NOMO-1 (cell line): ENCODE measurements at regions not wholly inside any gene's neighbourhood (a gene's known extent, or its start where the extent isn't known, plus 50 kb on each side); places are given as distances from the start of the nearest gene placed in this dataset.
"Not testable (repeated sequence)": the region's sequence is repeated elsewhere in the genome, so short reads cannot be mapped to it uniquely, and the experiment has no call there.

Source experiments
- DNase-seq, 2 experiments: peaks; one replicate each; lab custom pipeline; 2025; ENCODE audit not compliant: unreplicated experiment in 2 of 2; lab: John Stamatoyannopoulos, UW

DNA sequence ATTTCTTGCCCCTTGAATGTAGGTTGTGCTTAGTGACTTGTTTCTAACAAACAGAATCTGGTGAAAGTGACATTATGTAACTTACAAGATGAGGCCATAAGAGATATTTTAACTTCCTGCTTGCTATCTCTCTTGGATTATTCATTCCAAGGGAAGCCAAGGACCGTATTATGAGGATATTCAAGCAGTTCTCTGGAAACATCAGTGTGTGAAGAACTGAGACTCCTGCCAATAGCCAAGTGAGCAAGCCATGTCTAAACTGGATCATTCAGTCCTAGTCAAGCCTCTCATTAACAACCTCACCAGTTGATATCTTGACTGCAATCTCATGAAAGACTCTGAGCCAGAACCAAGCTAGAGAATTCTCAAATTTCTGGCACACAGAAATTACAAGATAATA, 765.1 kb upstream of the SLC8A1 start:
- no peak for DNase-seq

DNA sequence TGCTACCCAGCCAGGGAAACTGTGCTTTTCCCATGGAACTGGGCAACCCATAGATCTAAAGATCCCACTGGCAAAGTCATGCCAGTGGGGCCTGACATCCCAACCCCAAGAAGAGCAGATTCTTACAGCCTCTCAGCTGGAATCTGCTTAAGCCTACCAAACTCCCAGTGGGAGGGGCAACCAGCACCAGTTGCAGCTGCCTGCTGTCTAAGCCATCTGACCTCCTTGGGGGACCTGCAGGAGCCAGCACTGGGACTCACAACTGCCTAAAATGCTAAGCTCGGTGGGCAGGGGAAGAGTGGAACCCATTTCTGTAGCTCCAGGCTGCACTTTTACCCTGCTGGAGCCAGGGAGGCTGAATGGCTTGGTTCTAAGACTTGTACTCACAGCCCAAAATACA, 770.7 kb upstream of the SLC8A1 start:
- no peak for DNase-seq

DNA sequence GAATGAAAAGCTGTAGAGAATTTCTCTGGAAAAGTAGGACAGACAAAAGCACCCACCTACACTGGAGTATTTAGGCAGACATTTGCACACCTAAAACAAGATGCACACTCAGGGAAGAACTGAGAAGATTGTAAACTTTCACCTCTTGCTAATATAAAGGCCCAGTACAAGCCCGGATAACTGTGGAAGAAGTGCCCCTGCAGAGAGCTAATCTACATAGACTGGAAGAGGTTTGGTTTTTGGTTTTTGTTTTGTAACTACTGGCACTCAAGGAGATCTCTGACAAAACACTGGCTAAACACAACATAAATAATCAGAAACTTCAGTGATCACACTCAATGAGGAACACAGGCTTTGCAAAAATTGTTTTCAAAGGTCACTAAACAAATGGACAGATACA, 782.2 kb upstream of the SLC8A1 start:
- no peak for DNase-seq

DNA sequence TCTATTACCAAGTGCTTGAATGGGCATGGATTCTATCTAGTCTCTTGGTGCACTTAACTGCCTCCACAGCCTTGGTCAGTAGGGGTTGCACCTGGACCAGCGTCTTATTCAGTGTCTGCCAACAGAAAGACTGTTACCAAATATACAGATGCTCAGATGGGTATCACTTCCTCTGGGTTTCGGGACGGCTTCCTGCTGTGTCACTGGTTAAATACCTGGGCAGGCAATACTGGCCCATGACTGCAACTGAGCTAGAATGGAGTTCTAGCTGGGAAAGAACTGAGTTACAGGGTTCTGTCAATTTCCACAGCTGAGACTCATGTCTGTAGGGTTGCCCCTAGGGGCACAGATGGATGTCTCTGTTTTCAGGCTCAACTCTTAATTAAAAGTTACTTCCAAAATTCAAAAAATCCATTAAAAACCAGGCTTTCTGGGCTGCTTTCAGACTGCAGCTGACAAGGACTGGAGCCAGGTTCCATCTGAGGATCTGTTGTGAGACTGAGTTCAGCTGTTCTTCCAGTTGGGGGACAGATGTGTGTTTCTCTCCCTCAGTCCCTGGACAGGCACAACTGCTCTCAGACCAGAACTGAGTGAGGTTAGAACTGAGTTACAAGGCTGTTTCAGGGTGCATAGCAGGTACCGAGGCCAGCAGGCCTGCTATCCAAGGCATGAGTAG, 789.6 kb upstream of the SLC8A1 start:
- DNase-seq: no peak

DNA sequence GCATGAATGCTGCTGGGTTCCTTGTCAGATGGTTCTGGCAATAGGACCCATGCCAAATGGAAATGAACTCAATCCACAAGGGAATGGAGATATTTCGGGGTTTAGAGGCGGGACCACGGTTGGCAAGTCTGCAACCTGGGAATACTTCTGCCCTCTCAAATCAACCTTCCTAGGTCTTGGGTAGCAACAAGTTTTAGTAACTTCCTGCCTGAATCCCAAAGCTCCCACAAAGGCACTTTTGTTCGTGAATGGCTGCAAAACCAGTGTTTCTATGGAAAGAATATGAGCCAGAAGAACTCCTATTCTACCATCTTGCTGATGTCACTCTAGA, 790.1 kb upstream of the SLC8A1 start:
- DNase-seq: no peak

DNA sequence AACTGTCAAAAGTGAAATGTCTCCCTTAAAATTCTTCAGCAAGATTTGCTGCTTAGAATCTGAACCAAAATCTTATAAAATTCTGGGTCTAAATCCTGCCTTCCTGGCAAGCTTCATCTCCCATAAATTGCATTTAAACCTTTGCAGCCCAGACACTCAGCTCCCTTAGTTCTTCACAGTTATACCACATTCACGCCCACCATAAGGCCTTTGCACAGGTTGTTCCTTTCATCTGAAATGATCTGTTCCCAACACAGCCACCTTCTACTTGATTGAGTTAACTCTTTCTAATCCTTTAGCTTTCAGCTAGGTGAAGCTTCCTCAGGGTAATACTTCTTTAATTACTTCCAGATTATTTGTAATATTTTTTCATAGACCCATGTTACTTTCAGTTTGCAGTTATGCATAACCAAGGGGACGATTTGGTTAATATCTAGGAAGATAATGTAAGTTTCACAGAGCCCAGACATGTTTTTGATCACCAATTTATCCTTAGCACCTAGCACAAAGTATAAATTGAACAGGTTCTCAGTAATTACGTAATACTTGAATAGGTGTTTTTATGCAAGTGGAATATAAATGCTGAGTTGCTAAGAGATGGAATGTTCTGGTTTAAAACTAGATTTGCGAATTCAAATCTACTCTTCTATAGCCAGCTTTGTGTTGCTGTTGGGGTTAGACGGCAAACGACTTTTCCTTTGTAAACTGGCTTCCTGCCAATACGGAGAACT, 779.7 kb upstream of the PKDCC start:
- no peak for DNase-seq

DNA sequence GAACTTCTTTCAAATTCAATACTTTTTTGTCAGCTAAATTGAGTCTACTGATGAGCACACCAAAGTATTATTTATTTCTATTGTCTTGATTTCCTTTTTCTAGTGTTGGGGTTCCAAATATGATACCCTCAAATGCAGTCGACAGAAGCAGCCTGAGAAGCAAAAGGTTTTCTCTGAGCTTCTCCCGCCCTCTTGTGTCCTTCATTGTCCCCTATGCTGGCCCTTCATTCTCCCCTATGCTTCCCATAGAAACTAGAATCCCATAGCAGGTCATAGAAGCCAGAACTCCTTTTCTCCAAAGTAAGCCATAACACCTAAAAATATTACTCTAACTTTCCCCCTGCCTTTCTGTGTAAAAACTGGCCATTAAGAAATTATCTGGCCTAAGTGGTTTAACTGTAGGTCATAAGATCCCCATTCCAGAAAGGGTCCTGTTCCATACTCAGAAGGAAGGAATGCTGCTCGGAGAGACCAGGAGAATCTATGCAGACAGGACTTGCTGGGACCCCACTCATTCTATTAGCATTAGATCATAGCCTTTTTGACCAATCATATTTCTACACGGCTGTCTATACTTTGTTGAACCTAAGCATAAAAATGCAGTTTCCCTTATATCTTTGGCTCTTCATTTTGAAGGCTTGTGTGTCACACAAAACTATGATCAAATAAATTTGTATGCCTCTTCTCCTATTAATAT, 764.6 kb upstream of the PKDCC start:
- no peak for DNase-seq

DNA sequence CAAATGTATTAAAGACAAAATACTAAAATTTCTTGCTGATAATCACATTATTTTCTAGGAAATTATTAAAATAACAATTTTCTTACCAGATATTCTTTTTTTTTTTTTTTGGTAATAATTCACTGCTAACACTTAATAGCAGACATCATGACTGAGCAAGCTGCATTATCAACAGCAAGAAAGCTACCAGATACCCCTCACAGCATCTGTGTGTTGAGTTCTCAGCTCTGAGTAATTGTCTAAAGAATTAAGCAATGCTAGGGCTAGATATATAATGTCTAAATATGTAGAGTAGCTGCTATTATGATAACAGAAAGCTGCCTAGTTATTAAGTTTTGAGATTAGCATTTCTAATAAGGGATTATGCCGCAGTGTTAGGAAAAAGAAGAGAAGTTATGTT, 754.3 kb upstream of the PKDCC start:
- DNase-seq: no peak

DNA sequence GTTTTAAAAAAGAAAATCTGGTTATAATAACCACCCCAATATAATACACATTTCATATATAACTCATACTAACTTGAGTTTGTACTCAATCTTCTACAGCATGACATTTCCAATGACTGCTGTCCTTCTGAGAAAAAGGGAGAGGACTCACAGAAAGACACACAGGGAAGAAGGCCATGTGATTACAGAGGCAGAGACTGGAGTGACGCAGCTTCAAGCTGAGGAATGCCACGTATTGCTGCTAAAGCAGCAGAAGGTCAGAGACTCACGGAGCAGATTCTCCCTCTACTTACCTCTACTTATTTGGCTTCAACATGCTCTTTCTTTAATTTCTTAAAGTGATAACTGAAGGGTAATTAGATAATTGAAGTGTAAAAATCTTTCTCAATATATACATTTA, 753.5 kb upstream of the PKDCC start:
- no peak for DNase-seq

DNA sequence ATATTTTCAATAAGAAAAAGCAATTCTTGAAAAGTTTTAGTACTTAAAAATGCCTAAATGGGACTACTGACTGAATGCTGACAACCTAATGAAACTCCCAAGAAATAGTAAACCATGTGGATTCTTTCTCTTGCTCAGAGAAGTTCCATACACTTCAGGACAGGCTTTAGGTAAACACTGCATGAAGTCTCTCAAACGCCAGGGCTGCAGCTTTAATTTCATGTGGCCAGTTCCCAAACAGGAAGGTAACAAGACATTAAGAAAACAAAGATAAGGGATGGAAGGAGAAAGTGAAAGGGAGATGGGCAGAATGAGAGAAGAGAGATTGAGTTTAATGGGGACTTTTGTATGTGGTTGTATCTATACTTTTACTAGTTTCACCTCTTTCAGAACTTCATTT, 734.7 kb upstream of the PKDCC start:
- DNase-seq: no peak

DNA sequence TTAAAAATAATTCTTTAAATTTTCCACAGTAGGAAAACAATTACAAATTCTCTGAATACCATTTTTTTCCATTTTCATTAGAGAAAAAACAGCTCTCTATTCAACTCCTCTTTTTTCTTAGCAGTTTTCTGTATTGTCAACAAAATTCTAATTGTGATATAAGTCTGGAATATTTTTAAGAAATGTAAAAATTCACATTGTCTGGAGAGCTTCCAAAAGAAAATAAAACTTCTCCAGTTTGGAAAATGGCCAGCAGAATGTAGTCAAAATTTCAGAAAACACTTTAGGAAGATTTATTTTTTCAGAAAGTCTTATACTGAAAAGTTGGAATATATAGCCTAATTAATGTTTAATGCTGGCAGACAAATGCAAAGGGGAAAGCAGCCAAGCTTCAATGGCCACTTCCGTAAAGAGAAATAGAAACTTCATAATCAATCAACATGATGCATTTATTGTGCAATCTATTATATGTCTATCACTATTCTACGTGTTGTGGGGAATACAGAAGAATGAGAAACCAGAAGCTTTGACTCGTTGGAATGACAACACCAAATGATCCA, 733.2 kb upstream of the PKDCC start:
- DNase-seq: peak in 1 of 2 experiments; percentile 18

DNA sequence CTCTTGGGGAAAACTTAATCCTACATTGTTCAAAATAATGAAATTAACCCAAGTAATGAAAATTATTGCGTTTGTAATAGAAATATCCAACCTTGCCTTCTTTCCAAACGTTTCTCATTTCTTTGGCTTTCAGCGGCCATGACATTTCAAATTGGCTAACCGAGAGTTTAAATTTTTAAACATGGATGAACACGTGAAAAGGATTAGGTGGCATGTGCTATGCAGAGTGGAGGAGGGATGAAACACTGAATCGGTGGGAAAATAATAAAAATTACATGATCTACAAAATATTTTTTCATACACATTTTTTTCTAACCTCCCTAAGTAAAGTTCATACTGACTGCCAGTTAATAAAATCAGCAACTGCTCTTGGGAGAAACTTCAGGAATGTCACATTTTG, 728.4 kb upstream of the PKDCC start:
- no peak for DNase-seq

DNA sequence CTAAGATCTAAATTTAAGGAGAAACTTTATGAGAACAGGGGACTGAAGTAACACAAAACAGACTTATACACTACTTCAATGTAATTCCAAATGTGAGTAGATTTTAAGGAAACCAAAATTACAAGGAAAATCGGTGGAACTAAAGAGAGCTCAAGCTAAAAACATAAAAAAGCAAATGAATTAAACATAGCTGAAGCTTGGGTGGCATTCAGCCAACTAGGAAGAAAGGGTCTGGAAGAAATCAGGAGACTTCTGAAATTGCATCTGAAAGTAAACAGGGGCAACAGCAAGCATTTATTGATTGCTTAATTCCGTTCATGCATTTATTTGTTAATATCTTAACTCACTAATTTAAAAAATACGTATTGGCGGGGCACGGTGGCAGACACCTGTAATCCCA, 727.3 kb upstream of the PKDCC start:
- DNase-seq: no peak

DNA sequence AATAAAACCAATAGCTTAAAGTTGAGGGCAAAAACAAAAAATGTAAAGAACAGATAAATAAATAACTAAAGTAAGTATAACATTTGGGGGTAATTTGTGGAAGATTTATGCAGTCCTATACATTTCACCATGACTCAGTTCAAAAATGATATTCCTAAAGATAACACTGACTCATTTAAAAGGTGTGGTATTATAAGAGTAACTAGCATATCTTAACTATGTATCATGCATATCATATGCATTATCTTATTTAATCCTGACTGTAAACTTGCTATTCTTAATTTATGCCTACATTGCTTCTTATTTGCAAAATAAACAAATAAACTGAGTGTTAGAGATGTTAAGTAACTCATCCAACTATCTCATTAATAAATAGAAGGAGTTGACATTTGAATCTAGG, 726.5 kb upstream of the PKDCC start:
- DNase-seq: no peak

DNA sequence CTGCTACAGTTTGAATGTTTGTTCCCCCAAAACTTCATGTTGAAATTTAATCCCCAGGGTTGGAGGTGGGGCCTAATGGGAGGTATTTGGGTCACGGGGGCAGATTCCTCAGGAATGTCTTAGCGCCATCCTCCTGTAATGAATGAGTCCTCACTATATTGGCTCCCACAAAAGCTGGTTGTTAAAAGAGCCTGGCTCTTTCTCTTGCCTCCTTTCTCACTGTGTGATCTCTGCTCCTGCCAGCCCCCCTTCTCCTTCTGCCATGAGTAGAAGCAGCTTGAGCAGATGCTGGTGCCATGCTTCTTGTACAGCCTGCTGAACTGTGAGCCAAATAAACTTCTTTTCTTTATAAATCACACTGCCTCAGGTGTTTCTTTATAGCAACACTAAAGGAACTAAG, 721.0 kb upstream of the PKDCC start:
- no peak for DNase-seq

DNA sequence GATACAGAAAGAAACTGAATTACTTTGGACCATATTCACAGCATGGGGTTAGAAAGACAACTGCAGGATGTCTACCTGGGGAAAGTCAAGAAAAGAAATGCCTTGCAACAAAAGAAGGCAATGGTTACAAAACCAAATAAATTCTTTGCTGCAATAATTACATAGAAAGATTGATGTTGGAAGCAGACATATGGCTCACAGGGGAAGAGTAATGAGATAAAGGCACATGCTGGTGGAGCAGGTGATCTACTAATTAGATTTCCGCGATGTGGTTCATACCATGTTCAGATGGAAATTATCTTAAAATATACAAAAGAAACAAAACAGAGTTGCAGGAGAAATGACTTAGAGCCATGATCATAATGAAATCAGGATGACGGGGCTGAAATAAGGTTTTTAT, 718.8 kb upstream of the PKDCC start:
- DNase-seq: no peak

DNA sequence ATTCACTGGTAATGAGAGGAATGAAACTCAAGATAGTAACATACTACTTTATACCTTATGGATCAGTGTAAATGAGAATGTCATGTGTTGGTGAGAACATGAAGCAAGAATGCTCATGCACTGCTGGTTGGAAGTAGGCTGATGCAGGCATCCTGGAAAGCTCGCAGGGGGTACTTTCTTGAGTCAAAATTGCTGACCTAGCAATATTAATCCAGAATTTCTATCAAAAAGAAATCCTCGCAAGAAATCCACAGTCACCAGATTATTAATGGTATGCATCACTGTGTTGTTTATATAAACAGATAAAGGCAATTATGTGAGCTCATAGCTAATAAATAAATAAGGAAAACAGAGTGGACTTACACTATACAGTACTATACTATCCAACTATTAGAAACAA, 713.7 kb upstream of the PKDCC start:
- DNase-seq: no peak

DNA sequence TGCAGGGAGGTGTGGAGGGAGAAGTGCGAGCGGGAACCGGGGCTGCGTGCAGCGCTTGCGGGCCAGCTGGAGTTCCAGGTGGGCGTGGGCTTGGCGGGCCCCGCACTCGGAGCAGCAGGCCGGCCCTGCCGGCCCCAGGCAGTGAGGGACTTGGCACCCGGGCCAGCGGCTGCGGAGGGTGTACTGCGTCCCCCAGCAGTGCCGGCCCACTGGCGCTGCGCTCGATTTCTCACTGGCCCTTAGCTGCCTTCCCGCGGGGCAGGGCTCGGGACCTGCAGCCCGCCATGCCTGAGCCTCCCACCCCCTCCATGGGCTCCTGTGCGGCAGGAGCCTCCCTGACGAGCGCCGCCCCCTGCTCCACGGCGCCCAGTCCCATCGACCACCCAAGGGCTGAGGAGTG, 712.2 kb upstream of the PKDCC start:
- not testable (repeated sequence) for DNase-seq

DNA sequence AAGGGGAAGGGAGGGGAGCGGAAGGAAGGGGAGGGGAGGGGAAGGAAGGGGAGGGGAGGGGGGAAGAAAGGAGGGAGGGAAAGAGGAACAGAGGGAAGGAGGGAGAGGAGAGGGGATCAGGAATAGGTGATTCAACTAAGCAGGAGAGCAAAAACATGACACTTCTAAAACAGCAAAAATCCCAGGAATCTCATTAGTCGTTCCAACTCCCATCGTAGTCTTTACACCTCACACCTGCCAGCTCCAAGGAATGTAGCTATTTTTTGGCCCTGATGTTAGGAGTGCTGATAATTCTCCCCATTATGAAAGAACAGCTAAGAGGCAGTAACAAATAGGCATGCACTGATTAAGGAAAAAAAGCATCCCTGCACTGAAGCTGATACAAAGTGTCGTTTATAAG, 709.9 kb upstream of the PKDCC start:
- no peak for DNase-seq

DNA sequence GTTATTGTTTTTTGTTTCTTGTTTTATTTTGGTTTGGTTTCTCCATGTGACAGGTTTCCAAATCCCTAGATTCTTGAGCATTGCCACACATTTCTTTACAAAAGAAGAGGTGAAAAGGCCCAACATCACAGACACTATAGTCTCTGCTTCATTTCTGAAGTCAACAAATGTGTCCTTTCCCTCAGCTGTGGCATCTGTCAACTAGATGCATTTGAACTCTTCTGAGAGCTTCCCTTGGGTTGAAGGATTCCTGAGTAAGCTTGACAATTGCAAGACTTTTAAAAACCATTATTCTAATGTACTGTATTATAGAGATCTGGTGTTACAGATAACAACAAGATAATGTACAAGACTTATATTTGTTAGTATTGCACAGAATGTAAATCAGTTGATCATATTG, 703.3 kb upstream of the PKDCC start:
- DNase-seq: no peak

DNA sequence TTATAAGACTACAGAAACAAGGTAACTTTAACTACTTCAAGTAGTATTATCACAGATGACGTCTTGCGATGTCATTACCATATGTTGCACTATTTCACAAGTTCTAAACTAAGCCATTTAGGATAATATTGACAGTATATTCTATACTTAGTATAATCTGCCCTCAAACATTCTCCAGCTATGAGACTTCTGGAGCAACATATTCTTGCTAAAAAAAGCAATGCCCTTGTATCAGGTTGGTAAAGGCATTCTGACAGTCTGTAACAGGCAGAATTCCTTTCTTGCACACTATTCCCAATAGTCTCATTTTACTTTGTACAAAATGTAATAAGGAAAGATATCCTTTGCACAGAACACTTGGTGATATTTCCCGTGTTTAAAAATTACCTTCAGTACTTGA, 694.8 kb upstream of the PKDCC start:
- no peak for DNase-seq

DNA sequence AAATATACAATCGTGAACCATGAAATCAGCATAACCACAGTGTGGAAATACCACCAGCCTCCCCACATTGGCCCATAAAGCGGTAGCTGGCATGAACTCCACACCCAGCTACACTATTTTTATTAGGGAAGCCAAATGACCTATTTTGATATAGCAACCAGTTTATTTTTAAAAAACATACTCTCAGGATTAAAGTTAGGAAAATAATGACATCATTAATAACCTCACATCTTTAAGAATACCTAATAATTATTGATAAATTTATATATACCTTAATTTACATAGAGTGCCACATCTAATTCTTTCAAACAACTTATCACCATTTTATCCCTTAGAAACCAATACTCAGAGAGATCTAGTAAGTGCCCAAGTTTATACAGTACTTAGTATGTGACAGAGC, 692.0 kb upstream of the PKDCC start:
- DNase-seq: no peak
